Endothelial cell of umbilical vein (primary cell): ENCODE measurements at regions not wholly inside any gene's neighbourhood (a gene's known extent, or its start where the extent isn't known, plus 50 kb on each side); places are given as distances from the start of the nearest gene placed in this dataset.

Source experiments
- BruUV-seq: library from RNA; stranded (reverse); fragments of 400-500 nt; replicated peaks from 2 replicates; lab custom pipeline; 2021; lab: Mats Ljungman, UMichigan
- CTCF ChIA-PET: fragments of 300-600, 350-600 bp; sonication (Branson Sonifier 250); formaldehyde crosslinking; loops from one replicate; lab custom pipeline; 2021; ENCODE audit warnings: antibody characterized with exemption, inconsistent platforms; lab: Charles Lee
- POLR2A ChIA-PET: fragments of 300-600, 350-600 bp; sonication (Branson Sonifier 250); formaldehyde crosslinking; loops from one replicate; lab custom pipeline; 2021; ENCODE audit warnings: antibody characterized with exemption, inconsistent platforms; lab: Charles Lee
- DNase-seq: peaks from one replicate; pipeline ENCODE4 v3.0.0-alpha.2; 2011; ENCODE audit warnings: low read depth, low spot score
- FAIRE-seq: peaks from 2 replicates; lab custom pipeline; 2011; peaks lifted over from hg19 to GRCh38; lab: Jason Lieb, UNC
- H2AFZ ChIP-seq: 2 replicates; pipeline ENCODE4 v1.6.0; 2012; ENCODE audit warnings: low read depth, low read length, control low read depth, inconsistent platforms
- H3K27ac ChIP-seq: 2 replicates; pipeline ENCODE4 v1.5.1; 2011; ENCODE audit warnings: low read depth, mild to moderate bottlenecking, control low read depth, low read length, moderate library complexity; ENCODE audit not compliant: insufficient read depth
- H3K27me3 ChIP-seq, 2 experiments: 2 replicates each; pipeline versions ENCODE4 v1.6.0 to v1.6.1; 2011; ENCODE audit warnings: low read length in 2 of 2, mixed read lengths in 1 of 2; ENCODE audit not compliant: control insufficient read depth in 2 of 2, insufficient read depth in 2 of 2
- H3K36me3 ChIP-seq, 2 experiments: 2 replicates in 1 of 2; 3 replicates in 1 of 2; pipeline ENCODE4 v1.5.1; 2011; ENCODE audit warnings: low read length in 2 of 2, mild to moderate bottlenecking in 1 of 2, moderate library complexity in 1 of 2; ENCODE audit not compliant: control insufficient read depth in 2 of 2, insufficient read depth in 2 of 2; ENCODE audit errors: extremely low read depth in 1 of 2
- H3K4me1 ChIP-seq: 3 replicates; pipeline ENCODE4 v1.5.1; 2011; ENCODE audit warnings: mild to moderate bottlenecking, low read length; ENCODE audit not compliant: control insufficient read depth, insufficient read depth; ENCODE audit errors: extremely low read depth
- H3K4me2 ChIP-seq: 2 replicates; pipeline ENCODE4 v1.6.1; 2011; ENCODE audit warnings: low read length, control low read depth, mixed read lengths; ENCODE audit not compliant: insufficient read depth
- H3K4me3 ChIP-seq, 3 experiments: fragments of 200-600 bp in 1 of 3; sonication (generic), shearing (Covaris generic) in 1 of 3; replicated peaks in 1 of 3; 2 replicates each; pipeline ENCODE4 v1.5.1; 2011 to 2016; ENCODE audit warnings: control low read depth in 3 of 3, low read length in 3 of 3, mild to moderate bottlenecking in 2 of 3, inconsistent platforms in 1 of 3, low read depth in 1 of 3, moderate library complexity in 1 of 3; ENCODE audit not compliant: insufficient read depth in 1 of 3
- H3K79me2 ChIP-seq: 2 replicates; pipeline ENCODE4 v1.6.0; 2012; ENCODE audit warnings: low read length, inconsistent platforms; ENCODE audit not compliant: control insufficient read depth, insufficient read depth
- H3K9ac ChIP-seq: replicated peaks from 2 replicates; pipeline ENCODE3; 2011; ENCODE audit warnings: low read length, control low read depth; ENCODE audit not compliant: insufficient read depth; ENCODE audit errors: extremely low read depth
- H3K9me1 ChIP-seq: replicated peaks from 3 replicates; pipeline ENCODE4 v1.6.0; 2011; ENCODE audit warnings: mild to moderate bottlenecking, low read length; ENCODE audit not compliant: control insufficient read depth, insufficient read depth; ENCODE audit errors: extremely low read depth
- H3K9me3 ChIP-seq: replicated peaks from 2 replicates; pipeline ENCODE4 v1.5.1; 2012; ENCODE audit warnings: low read length, inconsistent platforms; ENCODE audit not compliant: control insufficient read depth, insufficient read depth
- H4K20me1 ChIP-seq: replicated peaks from 2 replicates; pipeline ENCODE3; 2011; ENCODE audit warnings: mild to moderate bottlenecking, low read length; ENCODE audit not compliant: control insufficient read depth, insufficient read depth; ENCODE audit errors: extremely low read depth
- CTCF ChIP-seq, 2 donors: IDR thresholded peaks; 1 replicate in 1 of 2; 2 replicates in 1 of 2; pipeline ENCODE4 v1.5.1; 2011; ENCODE audit warnings: low read length in 2 of 2, mild to moderate bottlenecking in 2 of 2, moderate library complexity in 2 of 2, control low read depth in 1 of 2, inconsistent platforms in 1 of 2, low read depth in 1 of 2; ENCODE audit not compliant: insufficient read depth in 1 of 2; ENCODE audit errors: extremely low read depth in 1 of 2
- EZH2 ChIP-seq: IDR thresholded peaks from 2 replicates; pipeline ENCODE4 v1.6.1; 2012; ENCODE audit warnings: borderline replicate concordance, low read depth, mild to moderate bottlenecking, moderate library complexity, low read length, inconsistent platforms; ENCODE audit not compliant: severe bottlenecking
- FOS ChIP-seq: IDR thresholded peaks from 2 replicates; pipeline ENCODE4 v1.6.1; 2011; ENCODE audit warnings: mild to moderate bottlenecking, low read length, moderate library complexity, borderline replicate concordance; ENCODE audit not compliant: insufficient read depth
- GATA2 ChIP-seq: IDR thresholded peaks from 2 replicates; pipeline ENCODE4 v1.7.0; 2011; ENCODE audit warnings: low read depth, mild to moderate bottlenecking, moderate library complexity, mixed read lengths, low read length; ENCODE audit not compliant: insufficient read length, insufficient read depth
- JUN ChIP-seq: IDR thresholded peaks from 2 replicates; pipeline ENCODE4 v1.6.1; 2011; ENCODE audit warnings: borderline replicate concordance, low read depth; ENCODE audit not compliant: insufficient read length, insufficient read depth
- MAX ChIP-seq: IDR thresholded peaks from 2 replicates; pipeline ENCODE4 v1.6.1; 2011; ENCODE audit not compliant: insufficient read depth, insufficient read length
- MYC ChIP-seq: IDR thresholded peaks from one replicate; pipeline ENCODE4 v1.6.1; 2011; ENCODE audit warnings: mild to moderate bottlenecking, low read depth, low read length
- POLR2A ChIP-seq: IDR thresholded peaks from 2 replicates; pipeline ENCODE4 v1.6.1; 2012; ENCODE audit warnings: low read depth, mild to moderate bottlenecking, control low read depth, low read length
- POLR2AphosphoS5 ChIP-seq: IDR thresholded peaks from 2 replicates; pipeline ENCODE4 v1.6.1; 2012; ENCODE audit warnings: low read depth, mild to moderate bottlenecking, control low read depth, low read length, moderate library complexity; ENCODE audit not compliant: insufficient read depth
- dilution Hi-C: fragments of 300-500 bp; cut with MboI; formaldehyde crosslinking; loops from one replicate; pipeline ENCODE4 v1.15.0; 2019; ENCODE audit warnings: low sequenced_read_pairs; ENCODE audit not compliant: extremely low pct_ligation_motif_present
- intact Hi-C: fragments of 100-400 bp; cut with micrococcal nuclease; formaldehyde crosslinking; loops from one replicate; pipeline ENCODE4 v1.10.0; 2022

- H3K4me1 ChIP-seq = no peaks in the 10 kb centered on the region
- ChIA-PET CTCF (no interaction called here), POLR2A (no interaction called here)
- intact Hi-C loops (no loop called here), dilution Hi-C loops (no loop called here)
- no peak overlapping the region for H3K4me2 ChIP-seq
- FAIRE-seq = no peak
- H3K9me1 ChIP-seq = no peaks in the 10 kb centered on the region
- no peaks in the 10 kb centered on the region for H3K79me2 ChIP-seq
- no TSS peak for BruUV-seq
- H3K36me3 ChIP-seq = no peaks in the 10 kb centered on the region
- DNase-seq = no peak
- TF ChIP-seq GATA2 (no peak), EZH2 (no peak), POLR2A (no peak), MAX (no peak), FOS (no peak), MYC (no peak), POLR2AphosphoS5 (no peak), JUN (no peak), CTCF (IDR thresholded peaks at IDR 0.05; ENCODE audit: extremely low read depth in 1 of 2, insufficient read depth in 1 of 2, low read depth in 1 of 2, low read length in 2 of 2) (no peak)
- H3K4me3 ChIP-seq = no peak overlapping the region
- no peak overlapping the region for H2AFZ ChIP-seq
- no peaks in the 10 kb centered on the region for H3K27me3 ChIP-seq
- H3K9ac ChIP-seq = no peak overlapping the region
- H3K27ac ChIP-seq = no peak overlapping the region
- H3K9me3 ChIP-seq = peaks cover 1% of the 10 kb centered on the region
- H4K20me1 ChIP-seq = no peaks in the 10 kb centered on the region
Measured at GRCh38 chr10:107631876-107632275, 467.4 kb upstream of the SORCS1 start.
